GF-D8 (cell line): ENCODE measurements at regions not wholly inside any gene's neighbourhood (a gene's known extent, or its start where the extent isn't known, plus 50 kb on each side); places are given as distances from the start of the nearest gene placed in this dataset.
"Not testable (repeated sequence)": the region's sequence is repeated elsewhere in the genome, so short reads cannot be mapped to it uniquely, and the experiment has no call there.

Experiments used
- DNase-seq: peaks from one replicate; lab custom pipeline; 2025; lab: John Stamatoyannopoulos, UW

DNA sequence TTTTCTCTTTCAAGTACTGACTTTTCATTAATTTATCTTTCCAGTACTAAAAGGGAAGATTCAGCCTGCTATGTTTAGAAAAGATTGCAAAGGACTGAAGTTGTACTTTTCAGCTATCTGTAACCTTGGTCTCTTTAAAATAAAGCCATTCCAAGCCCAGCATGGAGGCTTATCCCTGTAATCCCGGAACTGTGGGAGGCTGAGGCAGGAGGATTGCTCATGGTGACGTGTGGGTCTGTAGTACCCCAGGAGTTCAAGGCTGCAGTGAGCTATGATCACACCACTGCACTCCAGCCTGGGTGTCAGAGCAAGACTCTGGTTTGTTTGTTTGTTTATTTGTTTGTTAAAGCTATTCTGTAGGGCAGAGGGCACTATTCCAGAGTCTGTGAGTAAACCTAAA, 50.6 kb upstream of the TMEM170B start:
- DNase-seq: no peak

DNA sequence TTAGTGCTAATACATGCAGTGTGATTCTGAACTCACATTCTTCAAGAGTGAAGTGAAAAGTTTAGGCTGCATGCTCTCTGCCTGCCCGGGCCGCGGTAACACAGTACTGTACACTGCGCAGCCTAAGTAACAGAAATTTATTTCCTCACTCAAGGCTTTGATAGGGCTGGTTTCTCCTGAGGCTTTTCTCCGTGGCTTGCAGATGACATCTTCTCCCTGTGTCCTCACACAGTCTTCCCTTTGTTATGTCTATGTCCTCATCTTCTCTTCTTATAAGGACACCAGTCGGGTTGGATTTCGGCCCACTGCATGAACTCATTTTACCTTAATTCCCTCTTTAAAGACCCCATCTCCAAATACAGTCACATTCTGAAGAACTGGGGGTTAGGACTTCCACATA, 51.1 kb upstream of the TMEM170B start:
- DNase-seq: no peak

DNA sequence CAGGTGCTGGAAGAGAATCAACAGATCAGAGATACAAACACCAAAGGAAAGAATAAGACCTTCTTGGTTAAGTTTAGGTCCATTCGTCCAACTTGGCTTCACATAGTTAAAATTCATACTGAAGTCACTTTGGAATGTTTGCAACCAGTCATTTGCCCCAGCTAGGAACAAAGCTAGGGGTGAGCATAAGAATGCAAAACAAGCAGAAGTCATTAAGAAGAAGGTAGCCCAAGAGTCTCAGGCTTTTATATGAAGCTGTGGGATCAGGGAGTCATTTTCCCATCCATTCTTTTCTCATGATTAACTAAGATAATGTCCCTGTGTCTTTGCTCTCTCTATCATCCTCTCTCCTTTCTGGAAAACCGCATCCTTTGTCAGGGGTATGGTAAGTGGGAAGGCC, 51.5 kb upstream of the TMEM170B start:
- no peak for DNase-seq

DNA sequence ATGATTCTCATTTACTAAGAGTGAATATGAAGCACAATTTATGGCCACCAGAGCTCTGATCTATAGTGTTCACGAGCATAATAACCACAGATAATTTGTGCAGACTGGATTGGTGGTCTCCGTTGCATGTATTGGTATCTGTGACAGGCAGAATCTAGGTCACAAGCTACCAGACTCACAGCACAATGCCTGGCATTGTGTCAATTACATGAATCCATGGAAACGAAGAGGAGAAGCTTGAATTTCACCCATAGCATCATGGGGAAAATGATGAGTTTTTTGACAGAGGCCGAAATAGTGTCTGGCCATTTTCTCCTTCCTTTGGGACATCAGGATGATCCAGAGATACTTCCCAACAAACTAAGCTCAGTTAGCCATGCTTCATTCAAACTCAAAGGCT, 52.3 kb upstream of the TMEM170B start:
- no peak for DNase-seq

DNA sequence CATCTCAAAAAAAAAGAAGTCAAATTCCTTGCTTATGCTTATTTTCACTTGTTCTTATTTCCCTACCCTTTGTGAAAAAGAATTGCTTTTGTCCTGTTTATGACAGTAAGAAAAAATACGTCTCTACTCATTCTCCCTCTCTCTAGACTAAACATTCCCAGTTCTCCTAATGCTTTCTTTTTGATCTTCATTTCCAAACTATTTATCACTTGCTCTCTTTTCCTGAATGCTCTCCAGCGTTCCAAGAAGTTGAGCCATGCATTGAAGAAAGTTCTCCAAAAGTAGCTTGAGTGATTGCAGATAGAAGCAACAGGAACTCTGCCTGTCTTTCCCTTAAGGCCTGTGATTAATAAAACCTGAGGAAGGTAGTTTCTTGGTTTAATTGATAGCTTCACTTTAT, 53.1 kb upstream of the TMEM170B start:
- DNase-seq: no peak

DNA sequence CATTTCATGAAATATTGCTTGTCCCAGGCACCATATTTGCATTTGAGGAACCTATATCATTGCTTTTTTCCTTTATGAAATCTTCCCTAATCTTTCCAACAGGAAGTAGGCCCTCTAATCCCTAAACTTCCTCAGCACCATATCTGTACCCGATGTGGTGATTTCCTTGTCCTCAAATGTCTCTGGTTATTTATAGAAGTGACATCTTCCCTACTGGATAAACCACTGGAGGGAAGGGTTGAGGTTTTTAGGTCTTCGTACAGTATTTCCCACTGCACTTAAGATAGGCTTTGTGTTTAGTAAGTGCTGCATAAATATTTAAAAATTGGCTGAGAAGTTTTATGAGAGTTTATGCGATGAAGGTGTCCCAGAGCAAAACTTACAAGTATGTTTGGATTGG, 54.9 kb upstream of the TMEM170B start:
- DNase-seq: no peak

DNA sequence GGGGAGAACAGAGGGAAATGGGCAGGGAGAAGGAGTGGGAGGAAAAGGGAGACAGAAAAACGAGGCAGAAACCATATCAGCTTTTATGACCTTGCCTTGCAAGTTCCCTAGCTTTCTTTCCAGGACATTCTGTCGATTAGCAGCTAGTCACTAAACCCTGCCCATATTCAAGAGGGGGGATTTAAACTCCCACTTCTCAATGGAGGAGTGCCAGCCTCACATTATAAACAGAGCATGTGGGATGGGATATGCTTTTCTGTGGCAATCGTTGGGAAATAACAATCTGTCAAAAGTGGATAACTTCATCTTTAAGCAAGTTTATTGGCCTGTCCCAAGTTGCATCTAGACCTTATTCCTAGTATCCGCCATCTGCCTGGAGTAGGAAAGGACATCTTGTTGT, 57.0 kb upstream of the TMEM170B start:
- DNase-seq: no peak

DNA sequence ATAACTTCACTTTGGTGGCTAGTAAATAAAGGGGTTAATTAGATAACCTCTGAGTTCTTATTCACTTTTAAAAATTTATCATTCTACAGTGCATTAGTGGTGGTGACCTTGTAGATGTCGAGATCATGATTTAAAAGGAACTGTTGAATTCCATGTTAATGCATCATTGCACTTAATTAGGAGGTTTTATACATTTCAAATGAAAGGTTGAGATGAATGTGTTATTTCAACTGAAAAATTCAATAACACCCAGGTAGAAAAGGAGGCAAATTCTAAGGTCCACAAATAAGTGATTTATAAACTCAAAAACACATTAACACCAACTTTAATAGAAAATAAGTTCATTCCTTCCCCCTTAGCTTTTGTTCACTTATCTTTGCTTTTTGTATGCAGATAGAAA, 58.3 kb upstream of the TMEM170B start:
- no peak for DNase-seq

DNA sequence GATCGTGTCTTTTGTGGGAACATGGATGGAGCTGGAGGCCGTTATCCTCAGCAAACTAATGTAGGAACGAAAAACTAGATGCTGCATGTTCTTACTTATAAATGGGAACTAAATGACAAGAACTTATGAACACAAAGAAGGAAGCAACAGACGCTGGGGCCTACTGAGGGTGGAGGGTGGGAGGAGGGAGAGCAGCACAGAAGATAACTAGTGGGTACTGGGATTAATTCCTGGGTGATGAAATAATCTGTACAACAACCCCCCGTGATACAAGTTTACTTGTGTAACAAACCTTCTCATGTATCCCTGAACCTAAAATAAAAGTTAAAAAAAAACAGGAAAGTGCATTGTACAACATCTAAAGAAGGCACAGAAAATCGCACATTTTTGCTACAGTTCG, 59.0 kb upstream of the TMEM170B start:
- no peak for DNase-seq

DNA sequence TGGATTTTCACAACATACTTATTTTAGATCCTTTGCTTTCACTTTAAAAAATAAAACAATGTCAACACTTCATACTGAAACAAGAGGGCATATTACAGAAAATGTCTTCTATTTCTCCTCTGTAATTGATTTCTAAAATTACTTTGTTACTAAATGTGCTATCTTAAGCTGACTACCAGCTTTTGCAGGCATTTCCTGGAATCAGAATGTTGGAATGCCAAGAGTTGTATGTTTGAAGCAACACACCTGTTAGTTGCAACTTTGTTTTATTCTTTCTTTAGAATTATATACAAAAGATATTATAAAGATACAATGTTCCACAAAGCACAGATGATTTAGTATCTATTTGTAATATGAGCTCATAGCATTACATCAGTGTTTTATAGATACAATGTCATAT, 62.5 kb upstream of the TMEM170B start:
- no peak for DNase-seq

DNA sequence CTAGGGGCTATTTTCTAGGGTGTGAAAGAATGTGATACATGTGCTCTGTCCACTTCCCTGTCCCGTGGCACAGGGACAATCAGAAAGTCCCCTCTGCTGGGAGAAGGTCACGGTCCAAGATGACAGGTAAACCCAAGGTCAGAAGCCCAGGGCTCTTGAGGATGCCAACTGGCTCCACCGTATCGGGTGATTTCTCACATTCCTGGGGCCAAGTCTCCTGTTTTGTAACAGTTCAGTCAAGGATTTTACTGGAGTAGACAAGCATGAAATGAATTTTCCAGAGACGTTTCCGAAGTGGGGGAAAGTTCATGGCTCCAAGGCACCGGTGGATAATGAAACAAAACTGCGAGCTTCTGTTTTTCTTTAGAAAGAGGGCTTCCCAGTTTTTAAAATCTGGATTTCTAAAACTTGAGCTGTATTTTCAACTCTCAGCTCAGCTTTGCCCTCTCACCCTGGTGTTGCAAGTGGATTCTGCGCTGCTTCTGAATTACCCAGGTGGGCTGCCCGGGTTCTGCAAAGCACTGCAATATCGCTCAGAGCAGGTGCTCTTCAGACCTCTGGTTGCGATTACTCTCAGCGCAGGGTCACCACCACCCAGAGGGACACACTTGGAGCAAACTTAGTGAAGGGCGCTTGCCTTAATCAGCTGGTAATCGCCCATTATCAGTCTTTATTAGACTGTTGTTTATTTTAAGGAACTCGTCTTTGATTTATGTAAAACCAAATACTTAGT, 64.4 kb upstream of the TMEM170B start:
- no peak for DNase-seq

DNA sequence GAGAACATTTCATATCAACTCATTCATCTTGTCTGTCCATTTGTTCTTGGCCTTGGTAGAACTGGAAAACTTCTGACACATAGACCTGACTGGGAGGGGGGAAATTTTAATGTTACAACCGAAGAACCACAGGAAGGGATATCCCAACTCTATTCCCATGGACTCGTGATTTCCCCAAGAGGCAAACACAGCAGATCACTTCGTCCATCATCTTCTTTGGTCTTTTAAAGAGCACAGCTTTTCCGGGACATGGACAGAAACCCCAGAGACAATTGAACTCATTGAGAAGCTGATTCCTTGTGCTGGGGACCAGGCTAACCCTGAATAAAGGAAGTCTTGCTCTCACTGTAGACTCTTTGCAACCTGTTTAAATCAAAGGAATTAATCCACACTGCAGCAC, 66.3 kb upstream of the TMEM170B start:
- DNase-seq: no peak

DNA sequence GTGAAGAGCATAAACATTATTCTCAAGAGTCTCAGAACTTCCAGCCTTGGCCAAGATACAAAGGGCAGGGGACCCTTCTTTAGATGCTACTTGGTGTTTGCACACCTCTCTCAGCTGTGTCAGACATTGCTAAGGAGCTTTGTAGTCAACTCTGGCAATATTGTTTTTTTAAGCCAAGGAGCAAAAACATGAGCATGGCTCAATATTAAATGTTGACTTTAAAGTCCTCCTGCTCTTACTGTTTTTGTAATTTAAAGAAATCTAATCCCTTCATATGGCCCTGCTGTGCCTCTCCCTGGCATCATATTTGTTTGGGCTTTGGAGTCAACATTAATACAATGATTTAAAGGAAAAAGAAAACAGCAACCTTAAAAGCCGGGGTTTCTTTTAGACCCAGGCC, 67.9 kb upstream of the TMEM170B start:
- no peak for DNase-seq

DNA sequence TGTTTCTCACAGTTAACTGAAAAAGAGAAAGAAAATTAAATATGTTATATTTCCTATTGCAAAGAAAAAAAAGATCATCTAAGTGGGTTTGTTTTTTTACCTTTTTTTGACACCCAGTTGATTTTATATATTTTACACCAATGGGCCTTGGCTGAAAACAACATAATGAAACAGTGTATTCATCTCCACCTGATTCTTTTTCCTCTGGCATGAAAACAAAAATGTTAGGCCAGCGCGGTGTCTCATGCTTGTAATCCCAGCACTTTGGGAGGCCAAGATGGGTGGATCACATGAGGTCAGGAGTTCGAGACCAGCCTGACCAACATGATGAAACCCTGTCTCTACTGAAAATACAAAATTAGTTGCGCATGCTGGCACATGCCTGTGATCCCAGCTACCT, 69.3 kb upstream of the TMEM170B start:
- DNase-seq: not testable (repeated sequence)

DNA sequence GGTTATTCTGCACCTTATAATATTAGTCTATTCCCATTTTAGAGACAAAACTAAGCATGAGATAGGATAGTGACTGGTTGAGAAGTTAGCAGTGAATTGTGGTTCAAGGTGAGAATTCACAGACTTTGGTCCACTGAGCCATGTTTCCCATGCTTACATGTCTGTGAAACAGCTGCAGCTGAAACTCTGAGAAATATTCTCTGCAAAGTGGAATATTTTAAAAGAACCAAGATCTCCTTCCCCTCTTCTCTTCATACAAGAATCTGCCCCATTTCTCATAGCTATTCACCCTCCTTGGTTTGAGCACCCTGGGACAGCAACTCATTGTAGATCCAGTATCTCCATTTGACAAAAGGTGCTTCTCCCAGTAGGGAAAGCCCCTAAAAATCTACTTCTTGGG, 70.2 kb upstream of the TMEM170B start:
- no peak for DNase-seq

DNA sequence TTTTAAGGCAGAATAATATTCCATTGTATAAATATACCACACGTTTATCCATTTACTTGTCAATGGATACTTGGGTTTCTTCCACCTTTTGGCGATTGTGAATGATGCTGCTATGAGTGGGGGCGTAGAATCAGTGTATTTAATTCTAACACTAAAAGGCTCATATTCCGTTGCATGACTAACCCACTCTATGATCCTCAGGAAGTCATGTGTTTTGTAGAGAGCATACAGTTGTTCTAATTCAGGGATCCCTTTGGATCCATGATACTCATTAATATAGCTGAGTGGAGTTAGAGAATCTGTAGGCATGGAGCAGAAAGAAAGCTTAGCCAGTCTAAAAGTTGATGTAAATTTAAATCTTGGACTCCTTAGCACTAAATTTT, 74.2 kb upstream of the TMEM170B start:
- no peak for DNase-seq

DNA sequence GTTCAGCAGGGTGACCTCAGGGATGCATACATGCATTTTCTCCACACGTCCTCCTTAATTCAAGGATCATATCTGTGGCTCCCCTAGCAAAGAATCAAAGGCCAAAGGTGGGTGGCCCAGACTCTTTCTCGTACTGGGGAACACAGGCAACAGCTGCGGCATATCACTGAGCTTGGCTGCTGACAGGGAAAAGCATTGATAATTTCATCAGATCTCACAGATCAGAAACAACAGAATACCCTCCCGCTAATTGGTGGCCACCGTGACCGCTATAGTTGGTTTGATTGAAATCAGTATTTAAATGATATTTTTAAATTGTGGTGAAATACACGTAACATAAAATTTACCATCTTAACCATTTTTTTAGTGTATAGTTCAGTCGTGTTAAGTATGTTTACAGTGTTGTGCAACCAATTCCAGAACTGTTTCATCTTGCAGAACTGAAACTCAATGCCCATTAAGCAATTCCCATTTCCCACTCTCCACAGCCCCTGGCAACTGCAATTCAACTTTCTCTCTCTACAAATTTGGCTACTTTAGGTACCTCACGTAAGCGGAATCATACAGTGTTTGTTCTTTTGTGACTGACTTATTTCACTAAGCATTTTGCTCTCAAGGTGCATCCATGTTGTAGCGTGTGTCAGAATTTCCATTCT, 74.7 kb upstream of the TMEM170B start:
- no peak for DNase-seq

DNA sequence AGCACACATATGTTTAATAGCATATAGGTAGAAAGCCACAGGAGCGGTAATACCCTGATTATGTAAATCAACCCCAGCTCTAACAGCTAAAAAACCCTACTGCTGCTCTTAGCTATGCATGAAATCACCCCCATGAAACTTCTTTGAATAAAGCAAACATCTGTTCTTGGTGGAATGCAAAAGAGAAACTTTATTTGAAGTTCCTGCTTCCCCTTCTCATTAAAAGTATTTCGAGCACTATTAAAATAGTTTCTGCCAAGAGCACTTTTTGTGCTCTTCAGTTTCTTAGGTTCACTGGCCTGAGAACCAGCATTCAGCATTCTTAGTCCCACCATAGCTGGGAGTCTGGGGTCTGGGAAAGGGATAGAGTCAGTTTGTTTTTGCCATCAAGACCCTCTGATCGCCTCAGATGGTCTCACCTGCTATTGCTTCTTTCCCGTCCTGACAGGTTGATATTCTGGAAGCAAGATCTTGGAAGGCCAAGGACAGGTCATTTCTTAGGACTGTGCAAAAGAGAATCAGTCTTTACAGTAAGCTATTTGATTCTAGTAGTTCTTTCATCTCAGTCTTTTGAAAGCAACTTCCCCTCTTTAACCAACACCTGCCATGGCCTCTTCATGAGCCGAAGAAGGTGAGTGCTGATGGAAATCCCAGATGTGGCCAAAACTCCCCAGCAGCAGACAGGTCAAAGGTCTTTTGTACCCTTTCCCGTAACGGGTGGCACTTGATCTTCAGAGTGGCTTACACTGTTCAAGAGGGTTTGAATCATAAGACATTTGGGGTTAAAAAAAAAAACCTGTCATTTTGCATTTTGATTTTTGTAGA, 76.5 kb upstream of the TMEM170B start:
- DNase-seq: no peak

DNA sequence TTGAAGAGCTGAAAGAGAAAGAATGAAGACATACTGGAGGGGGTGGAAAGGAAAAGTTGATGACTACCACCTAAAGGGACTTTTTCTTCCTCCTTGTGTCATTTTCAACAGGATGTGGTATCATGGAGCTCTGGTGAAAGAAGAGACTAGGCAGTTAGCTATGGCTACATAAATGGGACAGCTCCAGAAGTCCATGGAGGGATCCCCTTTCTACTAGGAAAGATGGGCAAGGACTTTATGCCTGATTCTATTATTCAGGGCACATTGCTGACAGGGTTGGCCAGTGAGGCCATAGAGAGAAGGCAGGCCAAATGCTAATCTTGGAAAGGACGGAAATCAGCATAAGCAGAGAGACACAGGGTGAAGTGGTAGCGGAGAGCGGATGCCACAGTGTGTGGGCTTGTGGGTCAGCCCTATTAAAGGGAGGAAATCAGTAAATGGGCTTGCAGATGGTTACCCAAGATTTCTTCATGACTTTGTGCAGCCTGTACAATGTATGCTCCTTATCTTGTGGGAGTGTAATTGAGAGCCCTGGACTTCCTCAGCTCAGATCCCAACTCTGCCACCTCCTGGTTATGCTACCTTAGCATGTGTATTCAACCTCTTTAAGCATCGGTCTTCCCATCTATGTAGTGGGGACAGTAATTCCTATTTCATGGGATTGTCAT, 77.4 kb upstream of the TMEM170B start:
- DNase-seq: peak; percentile 98

DNA sequence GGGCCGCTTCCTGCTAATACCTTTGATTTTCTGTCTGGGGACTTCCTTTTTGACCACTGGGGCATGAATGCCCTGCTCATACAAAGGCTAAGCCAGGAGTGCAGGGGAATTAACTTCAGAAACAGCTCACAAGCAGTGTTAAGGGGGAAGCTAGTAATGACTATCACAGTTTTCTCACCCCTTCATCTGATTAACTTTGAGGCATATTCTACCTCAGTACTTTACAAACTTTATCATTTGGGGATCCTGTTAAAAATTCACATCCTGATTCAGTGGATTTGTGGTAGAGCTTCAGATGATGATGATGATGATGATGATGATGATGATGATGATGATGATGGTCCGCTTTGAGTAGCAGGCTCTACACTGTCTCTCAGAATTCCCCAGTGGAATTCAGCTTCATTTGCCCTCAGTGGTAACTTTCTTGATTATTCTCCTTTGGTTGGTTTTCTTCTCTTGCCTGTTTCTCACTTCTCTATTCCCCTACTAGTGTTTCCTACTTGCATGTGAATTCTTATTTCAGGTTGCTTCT, 78.4 kb upstream of the TMEM170B start:
- DNase-seq: no peak

DNA sequence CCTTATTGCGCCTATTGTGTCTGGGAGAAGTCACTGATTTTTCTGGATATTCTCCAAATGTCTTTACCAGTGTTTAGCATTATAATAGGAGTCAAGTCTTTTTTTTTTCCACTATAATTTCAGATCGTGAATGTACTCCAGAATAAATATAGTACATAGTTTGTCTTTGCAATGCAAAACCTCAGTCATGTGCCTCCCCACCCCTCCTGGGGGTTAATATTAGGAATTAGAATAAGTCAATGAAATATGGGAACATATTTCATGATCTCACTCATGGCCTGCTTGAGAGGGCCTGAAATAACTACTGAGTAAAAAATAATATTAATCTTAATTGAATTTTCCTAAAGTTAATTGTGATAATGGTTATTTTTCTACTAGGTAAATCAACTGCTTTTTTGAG, 79.0 kb upstream of the TMEM170B start:
- DNase-seq: no peak

DNA sequence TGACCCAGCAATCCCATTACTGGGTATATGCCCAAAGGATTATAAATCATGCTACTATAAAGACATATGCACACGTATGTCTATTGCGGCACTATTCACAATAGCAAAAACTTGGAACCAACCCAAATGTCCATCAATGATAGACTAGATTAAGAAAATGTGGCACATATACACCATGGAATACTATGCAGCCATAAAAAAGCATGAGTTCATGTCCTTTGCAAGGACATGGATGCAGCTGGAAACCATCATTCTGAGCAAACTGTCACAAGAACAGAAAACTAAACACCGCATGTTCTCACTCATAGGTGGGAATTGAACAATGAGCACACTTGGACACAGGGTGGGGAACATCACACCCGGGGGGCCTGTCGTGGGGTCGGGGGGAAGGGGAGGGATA, 80.1 kb upstream of the TMEM170B start:
- DNase-seq: not testable (repeated sequence)
